ENCODE measurements at regions not wholly inside any gene's neighbourhood (a gene's known extent, or its start where the extent isn't known, plus 50 kb on each side); places are given as distances from the start of the nearest gene placed in this dataset.

DNA sequence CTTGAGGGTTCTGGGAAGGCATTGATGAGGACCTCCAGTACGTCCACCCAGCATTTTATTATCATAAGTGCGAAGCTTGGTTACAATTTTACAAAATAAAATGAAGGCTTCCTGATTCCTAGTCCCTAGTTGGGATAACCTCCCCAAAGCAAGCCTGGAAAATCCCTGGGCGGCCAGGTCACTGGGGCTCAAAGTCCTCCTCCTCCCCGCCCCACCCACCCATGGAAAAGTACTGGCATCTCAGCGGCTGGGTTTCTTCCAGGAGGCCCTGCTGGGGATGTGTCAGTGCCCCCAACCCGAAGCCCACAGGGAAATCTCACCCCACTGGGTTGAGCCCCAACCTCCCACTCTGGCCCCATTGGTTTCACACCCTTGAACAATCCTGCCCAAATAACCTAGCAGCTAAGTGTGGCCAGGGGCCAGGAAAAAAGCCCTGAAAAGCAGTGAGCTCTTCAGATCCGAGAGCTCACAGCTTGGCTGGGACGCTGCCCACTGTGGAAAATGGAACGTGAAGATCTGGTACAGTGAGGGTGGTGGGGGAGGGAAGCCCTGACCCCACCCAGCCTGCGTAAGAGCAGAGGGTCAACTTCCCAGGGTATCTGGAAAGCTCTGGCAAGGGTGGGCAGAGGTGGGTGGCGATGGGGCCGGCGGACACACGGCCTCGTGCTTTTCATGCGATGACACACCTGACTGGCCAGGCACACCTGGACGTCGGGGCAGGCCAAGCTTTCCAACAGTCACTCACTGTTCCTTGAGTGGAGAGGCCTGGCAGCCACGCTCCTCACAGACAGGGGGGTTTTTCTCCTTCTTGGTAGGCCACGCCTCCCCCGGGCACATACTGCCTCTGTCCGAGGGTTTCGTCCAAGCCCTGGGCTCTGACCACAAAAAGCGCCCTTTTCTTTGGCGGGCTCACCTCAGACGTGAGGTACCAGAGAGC, 324.5 kb downstream of the SOX9 start:
- TF ChIP-seq, protein P1, sequence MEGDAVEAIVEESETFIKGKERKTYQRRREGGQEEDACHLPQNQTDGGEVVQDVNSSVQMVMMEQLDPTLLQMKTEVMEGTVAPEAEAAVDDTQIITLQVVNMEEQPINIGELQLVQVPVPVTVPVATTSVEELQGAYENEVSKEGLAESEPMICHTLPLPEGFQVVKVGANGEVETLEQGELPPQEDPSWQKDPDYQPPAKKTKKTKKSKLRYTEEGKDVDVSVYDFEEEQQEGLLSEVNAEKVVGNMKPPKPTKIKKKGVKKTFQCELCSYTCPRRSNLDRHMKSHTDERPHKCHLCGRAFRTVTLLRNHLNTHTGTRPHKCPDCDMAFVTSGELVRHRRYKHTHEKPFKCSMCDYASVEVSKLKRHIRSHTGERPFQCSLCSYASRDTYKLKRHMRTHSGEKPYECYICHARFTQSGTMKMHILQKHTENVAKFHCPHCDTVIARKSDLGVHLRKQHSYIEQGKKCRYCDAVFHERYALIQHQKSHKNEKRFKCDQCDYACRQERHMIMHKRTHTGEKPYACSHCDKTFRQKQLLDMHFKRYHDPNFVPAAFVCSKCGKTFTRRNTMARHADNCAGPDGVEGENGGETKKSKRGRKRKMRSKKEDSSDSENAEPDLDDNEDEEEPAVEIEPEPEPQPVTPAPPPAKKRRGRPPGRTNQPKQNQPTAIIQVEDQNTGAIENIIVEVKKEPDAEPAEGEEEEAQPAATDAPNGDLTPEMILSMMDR (IDR thresholded peaks at IDR 0.05; ENCODE audit: borderline replicate concordance, insufficient read depth, low read depth, low read length): no peak
- no peak overlapping the region for H3K4me3 ChIP-seq (ENCODE audit: low read depth, low read length)

DNA sequence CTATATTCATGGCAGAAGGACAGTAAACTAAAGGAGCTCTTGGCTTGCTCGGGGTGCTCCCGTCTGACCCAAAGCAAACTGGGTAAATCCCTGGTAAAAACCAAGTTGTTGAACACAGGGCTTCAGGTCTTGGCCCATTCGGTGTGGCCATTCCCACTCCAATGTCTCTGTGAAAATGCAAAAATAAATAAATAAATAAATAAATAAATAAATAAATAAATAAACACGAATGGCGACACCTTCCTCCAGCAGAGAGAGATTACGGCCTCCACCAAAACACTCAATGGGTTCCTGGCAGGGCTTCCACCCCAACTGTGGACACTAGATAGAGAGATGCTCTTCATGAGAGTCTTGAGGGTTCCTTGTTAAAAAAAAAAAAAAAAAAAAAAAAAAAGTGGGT, 325.3 kb downstream of the SOX9 start:
- TF ChIP-seq, protein P1 (IDR thresholded peaks at IDR 0.05; ENCODE audit: borderline replicate concordance, insufficient read depth, low read depth, low read length): no peak
- H3K4me3 ChIP-seq (ENCODE audit: low read depth, low read length): no peak overlapping the region

DNA sequence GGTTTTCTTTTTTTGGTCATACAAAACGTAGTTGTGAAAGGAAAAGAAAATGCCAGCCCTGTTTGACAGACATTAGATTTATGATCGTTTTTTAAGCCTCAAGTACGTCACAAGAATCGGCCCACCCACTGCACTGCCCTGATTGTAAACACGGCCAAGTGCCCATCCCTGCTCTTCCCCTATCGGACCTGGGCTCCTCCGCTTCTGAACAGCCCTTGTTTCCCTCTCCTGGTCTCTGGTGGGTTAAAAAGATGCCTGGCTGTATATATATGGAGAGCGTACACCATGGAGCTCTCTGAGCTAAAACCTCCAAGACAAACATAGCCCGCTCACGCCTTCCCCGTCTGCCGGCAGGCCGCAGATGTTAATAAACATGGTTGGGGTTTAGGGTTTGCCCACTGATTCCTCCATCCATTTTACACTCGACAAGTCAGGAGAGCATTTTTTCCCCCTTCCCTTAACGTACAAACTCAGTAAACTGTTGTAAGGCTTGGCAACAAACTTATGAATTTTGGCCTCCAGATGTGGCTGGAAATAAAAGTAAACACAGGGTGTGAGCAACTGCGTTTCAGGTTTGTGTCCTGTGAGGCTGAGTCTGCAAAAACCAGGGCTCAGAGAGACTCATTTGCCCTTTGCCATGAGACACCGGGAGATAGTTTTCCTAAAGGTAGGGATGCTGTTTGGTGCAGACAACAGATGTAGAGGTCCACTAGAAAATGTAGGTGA, 325.9 kb downstream of the SOX9 start:
- H3K4me3 ChIP-seq (ENCODE audit: low read depth, low read length): no peak overlapping the region
- TF ChIP-seq, protein P1 (IDR thresholded peaks at IDR 0.05; ENCODE audit: borderline replicate concordance, insufficient read depth, low read depth, low read length): no peak

DNA sequence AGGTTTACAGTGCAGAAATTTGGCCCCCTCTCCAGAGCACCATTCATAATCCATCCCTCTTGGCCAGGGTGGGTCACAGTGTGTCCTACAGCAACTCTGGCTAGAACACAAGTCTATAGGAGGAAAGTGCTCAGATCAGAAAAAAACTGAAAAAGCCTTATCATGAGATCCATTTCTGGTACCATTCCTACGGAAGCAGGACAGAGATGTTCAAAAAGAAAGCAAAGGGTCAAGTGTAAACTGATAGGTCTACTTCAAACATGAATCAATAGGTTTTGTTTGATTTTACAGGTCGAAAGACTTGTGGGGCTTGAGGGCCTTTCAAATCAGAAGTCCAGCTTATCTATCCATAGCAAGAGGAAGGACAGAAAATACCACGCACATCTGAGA, 326.4 kb downstream of the SOX9 start:
- H3K4me3 ChIP-seq (ENCODE audit: low read depth, low read length): no peak overlapping the region
- TF ChIP-seq, protein P1 (IDR thresholded peaks at IDR 0.05; ENCODE audit: borderline replicate concordance, insufficient read depth, low read depth, low read length): no peak

DNA sequence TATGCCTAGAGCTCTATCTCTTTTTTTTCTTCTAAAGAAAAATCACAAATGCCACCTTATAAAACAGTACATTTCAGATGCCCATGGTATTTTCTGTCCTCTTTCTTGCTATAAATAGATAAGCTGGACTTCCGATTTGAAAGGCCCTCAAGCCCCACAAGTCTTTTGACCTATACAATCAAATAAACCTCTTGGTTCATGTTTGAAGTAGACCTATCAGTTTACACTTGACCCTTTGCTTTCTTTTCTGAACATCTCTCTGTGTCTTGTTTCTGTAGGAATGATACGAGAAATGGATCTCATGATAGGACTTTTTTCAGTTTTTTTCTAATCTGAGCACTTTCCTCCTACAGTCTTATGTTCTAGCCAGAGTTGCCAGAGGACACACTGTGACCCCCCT, 327.2 kb downstream of the SOX9 start:
- TF ChIP-seq, protein P1 (IDR thresholded peaks at IDR 0.05; ENCODE audit: borderline replicate concordance, insufficient read depth, low read depth, low read length): no peak
- no peak overlapping the region for H3K4me3 ChIP-seq (ENCODE audit: low read depth, low read length)

DNA sequence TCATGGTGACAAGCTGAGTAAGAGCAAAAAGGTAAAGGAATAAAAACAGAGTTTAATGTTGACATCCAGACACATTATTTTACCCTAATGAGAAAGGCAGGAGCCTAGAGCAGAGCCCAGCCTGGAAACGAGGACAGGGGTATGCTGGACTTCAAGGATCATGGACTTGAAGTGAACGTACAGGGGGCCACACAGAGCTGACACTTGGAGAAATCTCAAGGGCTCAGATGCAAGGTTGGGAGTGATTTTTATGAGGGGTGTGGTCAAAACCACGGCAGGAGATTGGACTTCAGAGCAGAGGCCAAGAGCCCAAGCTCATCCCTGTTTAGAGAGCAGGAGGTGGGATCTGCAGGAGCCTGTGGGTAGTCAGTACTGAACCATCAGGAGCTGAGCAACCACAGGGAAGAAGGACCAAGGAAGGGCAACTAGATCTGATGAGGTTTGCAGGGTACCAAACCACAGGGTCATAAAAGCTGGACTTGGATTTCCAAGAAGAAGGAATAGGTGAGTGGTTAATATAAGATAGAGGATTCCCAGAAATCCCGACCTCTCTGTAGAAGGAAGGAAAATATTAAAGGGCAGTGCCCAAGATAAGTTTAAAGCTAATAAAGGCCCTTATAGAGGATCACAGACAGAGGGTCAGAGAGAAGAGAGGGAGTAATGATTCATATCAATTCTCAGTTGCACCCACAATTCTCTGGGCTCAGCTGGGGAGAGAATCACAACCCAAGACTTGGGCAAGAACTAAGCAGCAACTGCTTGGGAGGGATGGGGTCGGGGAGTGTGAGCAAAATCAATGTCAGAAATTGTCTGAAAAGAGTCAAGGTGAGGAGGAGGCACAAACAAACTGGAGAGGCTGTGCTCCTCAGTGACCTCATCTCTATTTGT, 331.7 kb downstream of the SOX9 start:
- no peak overlapping the region for H3K4me3 ChIP-seq (ENCODE audit: low read depth, low read length)
- TF ChIP-seq, protein P1 (IDR thresholded peaks at IDR 0.05; ENCODE audit: borderline replicate concordance, insufficient read depth, low read depth, low read length): no peak
